ENCODE measurements at regions not wholly inside any gene's neighbourhood (a gene's known extent, or its start where the extent isn't known, plus 50 kb on each side); places are given as distances from the start of the nearest gene placed in this dataset.

DNA sequence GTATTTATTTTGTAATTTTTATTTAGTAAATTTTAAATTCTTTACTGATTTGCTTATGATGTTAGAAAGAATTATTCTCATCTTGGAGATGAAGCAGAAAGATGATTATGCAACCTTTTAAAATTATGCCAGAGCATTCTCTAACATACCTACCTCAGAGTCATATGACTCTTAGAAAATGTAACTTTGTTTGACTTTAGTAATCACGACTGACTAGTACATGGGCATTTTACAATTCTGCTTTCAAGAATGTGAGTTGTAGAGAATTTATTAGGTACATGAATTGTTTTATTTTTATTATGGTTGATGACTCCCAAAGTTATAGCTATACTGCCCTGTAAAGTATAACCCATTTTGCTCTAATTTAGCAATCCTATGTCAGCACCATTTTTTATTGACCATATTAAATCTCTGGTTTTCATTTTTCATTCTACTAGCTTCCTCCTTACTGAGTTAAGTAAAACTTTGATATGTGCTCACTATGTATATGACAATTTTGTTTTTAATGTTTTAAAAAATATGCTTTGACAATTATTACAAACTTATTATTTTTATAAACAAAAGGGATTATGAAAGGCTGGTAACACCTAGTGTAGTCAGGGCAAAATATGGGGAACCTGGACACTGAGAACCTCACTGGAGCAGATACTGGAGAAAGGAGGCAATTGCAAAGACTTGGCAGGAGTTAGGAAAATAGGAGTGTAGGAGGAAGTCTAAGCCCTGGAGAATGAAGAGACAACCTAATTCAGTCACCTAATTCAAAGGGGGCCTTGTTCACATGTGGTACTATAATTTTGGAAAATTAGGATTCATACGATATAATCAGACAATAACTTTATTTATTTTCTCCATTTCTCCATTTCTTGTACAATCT, 249.7 kb upstream of the DAB2 start:
- TF ChIP-seq, protein P1, sequence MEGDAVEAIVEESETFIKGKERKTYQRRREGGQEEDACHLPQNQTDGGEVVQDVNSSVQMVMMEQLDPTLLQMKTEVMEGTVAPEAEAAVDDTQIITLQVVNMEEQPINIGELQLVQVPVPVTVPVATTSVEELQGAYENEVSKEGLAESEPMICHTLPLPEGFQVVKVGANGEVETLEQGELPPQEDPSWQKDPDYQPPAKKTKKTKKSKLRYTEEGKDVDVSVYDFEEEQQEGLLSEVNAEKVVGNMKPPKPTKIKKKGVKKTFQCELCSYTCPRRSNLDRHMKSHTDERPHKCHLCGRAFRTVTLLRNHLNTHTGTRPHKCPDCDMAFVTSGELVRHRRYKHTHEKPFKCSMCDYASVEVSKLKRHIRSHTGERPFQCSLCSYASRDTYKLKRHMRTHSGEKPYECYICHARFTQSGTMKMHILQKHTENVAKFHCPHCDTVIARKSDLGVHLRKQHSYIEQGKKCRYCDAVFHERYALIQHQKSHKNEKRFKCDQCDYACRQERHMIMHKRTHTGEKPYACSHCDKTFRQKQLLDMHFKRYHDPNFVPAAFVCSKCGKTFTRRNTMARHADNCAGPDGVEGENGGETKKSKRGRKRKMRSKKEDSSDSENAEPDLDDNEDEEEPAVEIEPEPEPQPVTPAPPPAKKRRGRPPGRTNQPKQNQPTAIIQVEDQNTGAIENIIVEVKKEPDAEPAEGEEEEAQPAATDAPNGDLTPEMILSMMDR (IDR thresholded peaks at IDR 0.05), result no peak
- TF ChIP-seq POLR2A (IDR thresholded peaks at IDR 0.05), result no peak

All from heart left ventricle (tissue), 13 donors.